ENCODE measurements at regions not wholly inside any gene's neighbourhood (a gene's known extent, or its start where the extent isn't known, plus 50 kb on each side); places are given as distances from the start of the nearest gene placed in this dataset.

DNA sequence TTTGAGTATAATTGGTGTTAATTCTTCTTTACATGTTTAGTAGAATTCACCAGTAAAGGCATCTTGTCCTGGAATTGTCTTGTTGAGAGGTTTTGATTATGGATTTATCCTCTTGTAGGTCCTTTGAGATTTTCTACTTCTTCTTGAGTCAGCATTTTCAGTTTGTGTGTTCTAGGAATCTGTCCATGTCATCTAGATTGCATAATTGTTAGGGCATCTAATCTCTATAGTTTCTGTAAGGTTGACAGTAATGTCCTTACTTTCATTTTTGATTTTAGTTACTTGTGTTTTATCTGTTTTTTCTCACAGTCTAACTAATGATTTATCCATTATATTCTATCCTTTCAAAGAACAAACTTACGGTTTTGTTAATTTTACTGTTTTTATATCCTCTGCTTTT is 492.0 kb downstream of the FGF9 start:
- TF ChIP-seq EP300 (IDR thresholded peaks at IDR 0.05): no peak
- no peak for TF ChIP-seq CTCF (IDR thresholded peaks at IDR 0.05)
- TF ChIP-seq POLR2AphosphoS5 (IDR thresholded peaks at IDR 0.05): no peak

Data from gastroesophageal sphincter (tissue), 3 donors.